ENCODE measurements at regions not wholly inside any gene's neighbourhood (a gene's known extent, or its start where the extent isn't known, plus 50 kb on each side); places are given as distances from the start of the nearest gene placed in this dataset.
"Not testable (repeated sequence)": the region's sequence is repeated elsewhere in the genome, so short reads cannot be mapped to it uniquely, and the experiment has no call there.

GRCh38 chr21:28193189-28193588 is 799.5 kb downstream of the LTN1 start:
- no peak for DNase-seq (ENCODE audit: low read depth in 2 of 2)

GRCh38 chr21:28186604-28187003 is 806.1 kb downstream of the LTN1 start:
- DNase-seq (ENCODE audit: low read depth in 2 of 2): no peak

- DNase-seq (ENCODE audit: low read depth in 2 of 2): no peak
Observed at GRCh38 chr21:28181730-28182129, 810.9 kb downstream of the LTN1 start.

DNA sequence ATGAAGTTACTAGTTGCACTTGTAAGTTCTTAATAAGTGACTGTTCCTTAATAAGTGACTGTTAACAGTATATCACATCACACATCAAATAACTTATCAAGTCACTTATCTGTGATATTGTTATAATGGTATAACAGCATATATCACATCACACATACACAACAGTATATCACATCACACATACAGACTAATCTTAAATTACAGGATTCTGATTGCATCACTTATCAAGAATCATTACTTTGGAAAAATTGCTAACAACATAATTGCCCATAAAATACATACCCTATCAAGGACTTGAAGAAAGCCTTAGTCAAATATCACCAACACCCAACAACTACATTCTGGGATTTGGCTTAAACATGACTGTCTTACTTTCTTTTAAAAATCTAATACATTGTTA is 813.5 kb downstream of the LTN1 start:
- no peak for DNase-seq (ENCODE audit: low read depth in 2 of 2)

- no peak for DNase-seq (ENCODE audit: low read depth in 2 of 2)
Observed at GRCh38 chr21:28177124-28177523, 815.6 kb downstream of the LTN1 start.

DNA sequence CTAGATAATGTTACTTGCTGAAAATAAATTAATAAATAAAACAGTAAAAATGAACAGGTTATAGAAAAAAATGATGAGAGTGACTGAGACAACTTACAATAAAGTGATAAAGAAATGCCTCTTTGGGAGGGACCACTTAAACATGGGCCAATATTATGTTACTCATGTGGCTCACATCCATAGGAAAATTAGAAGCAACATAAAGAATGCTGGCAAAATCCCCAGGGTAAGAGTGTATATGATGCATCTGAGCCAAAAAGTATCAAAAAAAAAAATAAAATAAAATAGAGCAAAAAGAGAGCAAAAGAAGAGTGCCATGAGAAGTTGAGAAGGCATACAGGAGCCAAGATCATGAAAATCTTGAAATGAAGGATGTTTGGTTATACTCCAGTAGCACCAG is 818.0 kb downstream of the LTN1 start:
- DNase-seq (ENCODE audit: low read depth in 2 of 2): no peak

DNA sequence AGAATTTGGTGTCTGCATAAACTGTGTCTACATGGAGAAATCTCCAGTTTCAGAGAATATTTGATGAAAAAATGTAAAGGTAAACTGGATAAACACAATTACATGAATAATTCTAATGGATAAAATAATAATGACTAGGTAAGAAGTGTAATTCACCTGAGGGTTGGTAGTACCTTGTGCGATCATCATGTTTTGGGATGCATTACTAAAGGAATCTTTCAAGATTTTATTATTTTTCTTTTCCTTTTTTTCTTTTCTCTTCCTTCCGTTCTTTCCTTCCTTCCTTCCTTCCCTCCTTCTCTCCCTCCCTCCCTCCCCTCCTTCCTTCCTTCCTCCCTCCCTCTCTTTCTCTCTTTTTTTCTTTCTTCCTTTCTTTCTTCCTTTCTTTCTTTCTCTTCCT is 818.7 kb downstream of the LTN1 start:
- no peak for DNase-seq (ENCODE audit: low read depth in 2 of 2)

DNA sequence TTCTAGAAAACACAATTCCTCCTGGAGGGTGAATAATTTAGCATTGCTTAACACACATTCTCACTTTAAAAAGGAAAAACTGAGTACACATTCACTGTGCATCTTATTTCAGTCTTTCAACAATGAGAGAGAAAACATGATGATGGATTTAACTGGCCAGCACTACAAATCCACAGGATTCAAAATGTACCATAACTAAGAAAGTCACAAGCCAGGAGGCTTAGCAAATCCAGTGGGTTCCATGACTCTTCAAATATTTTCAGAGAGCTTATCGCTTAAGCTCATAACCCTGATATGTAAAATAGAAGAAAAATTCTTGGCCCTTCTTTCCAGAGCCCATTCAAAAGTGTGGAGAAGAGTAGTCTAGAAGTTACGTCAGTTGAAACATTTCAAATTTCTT is 820.3 kb downstream of the LTN1 start:
- no peak for DNase-seq (ENCODE audit: low read depth in 2 of 2)

DNA sequence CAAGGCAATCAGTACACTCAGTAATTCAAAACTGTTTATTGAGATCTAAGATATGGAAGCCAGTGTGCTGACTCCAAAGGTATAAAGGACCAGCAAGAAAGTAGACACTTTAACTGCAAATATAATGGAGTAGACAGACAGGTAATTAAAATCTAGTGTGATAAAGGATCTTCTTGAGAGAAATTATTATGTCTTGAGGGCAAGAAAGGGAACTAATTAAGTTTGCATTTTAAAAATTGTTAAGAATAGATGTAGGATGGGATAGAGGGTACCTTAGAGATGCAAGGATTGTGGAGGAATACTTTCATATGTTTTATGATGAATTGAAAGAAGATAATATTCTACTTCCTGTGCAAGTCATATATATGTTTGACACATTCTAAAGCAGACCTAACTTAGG is 825.3 kb downstream of the LTN1 start:
- no peak for DNase-seq (ENCODE audit: low read depth in 2 of 2)

- DNase-seq (ENCODE audit: low read depth in 2 of 2): not testable (repeated sequence)
Observed at GRCh38 chr21:28164519-28164918, 828.2 kb downstream of the LTN1 start.

- not testable (repeated sequence) for DNase-seq (ENCODE audit: low read depth in 2 of 2)
Observed at GRCh38 chr21:28162052-28162451, 830.6 kb downstream of the LTN1 start.

DNA sequence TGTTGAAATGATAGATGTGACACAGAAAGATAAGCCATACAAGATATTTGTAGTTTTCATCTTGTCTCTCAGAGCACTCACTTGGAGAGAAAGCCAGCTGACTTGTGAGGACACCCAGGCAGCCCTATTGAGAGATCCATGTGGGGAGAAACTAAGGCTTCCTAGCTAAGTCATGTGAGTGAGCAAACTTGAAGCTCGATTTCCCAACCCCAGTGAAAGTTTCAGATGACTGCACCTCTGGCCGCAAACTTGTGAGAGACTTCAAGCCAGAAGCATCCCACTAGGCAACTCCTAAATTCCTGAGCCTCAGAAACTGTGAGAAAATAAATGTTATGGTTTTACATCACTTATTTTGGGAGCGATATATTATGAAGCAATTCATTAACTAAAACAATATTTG is 832.3 kb downstream of the LTN1 start:
- no peak for DNase-seq (ENCODE audit: low read depth in 2 of 2)

DNA sequence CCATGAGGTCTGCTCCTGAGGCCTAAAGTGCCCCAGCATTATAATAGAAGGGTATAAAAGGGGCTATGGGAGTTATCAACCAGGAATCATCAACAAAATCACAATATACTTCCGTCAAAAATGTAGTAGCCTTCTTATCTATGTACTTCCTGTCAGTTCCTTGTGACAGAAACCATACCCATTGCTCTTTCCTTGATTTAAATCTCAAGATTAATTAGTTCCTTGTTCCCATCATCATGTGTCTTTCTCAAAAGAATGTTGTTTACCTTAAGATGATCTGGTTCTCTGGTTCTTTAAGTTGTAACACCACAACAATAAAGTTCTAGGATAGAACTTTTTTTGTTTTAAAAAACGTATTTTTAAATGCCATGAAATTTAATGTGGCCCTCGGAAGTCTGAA is 833.3 kb downstream of the LTN1 start:
- DNase-seq (ENCODE audit: low read depth in 2 of 2): no peak

DNA sequence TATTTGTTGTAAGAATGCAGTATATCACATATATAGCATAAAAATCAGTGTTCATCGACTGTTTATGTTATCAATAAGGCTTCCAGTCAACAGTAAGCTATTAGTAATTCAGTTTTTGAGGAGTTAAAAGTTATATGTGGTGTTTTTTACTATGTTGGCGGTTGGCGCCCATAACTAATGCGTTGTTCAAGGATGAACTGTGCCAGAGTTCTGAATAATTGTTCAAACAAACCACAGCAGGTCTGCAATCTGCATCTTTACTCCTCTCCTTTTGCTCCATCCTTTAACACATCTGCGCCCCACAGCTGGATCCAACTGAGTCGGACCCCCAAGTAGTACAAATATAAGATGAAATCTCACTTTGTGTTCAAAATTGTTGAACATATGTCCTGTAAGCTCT is 836.1 kb downstream of the LTN1 start:
- no peak for DNase-seq (ENCODE audit: low read depth in 2 of 2)

DNA sequence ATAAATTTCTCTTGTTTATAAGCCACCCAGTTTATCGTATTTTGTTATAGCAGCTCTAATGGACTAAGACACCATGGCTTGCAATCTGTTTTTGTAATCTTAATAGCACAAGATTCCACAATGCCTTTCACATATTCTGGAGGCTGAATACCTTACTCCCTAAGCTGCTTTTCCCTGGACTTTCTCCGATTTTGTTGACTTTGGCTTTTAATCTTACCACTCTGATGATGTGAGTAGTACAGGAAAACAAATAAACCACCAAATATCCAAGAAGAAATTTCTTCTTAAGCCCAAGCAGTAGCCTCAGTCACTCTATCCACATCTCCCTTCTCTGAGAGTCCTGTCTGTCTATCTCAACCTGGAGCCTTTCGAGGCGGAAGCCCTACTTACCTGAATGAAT is 838.6 kb downstream of the LTN1 start:
- no peak for DNase-seq (ENCODE audit: low read depth in 2 of 2)

DNA sequence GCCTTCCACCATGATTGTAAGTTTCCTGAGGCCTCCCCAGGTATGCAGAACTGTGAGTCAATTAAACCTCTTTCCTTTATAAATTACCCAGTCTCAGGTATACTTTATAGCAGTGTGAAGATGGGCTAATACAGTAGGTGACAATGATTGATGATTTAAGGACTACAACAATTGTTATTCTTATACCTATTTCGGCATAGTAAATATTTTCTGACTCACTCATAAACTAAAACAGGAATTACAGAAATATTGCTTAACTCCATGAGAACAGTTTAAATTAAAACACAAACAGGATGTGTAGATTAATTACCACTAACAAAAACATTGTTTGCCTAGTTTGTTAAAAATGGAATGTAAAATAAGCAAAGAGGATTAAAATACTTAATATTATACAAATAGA is 839.9 kb downstream of the LTN1 start:
- no peak for DNase-seq (ENCODE audit: low read depth in 2 of 2)

DNA sequence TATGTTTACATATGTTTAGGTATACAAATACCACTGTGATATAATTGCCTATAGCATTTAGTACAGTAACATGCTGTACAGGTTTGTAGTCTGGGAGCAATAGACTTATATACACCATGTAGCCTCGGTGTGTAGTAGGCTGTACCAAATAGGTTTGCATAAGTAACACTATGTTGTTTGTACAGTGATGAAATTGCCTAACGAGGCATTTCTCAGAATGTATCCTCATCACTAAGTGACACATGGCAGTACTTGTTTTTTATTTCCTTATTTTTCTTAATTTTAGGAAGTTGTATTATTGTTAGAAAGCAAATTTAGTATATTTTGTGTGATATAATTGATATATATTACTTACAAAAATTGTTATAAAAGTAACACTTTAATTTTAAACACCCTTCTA is 840.9 kb downstream of the LTN1 start:
- DNase-seq (ENCODE audit: low read depth in 2 of 2): no peak

DNA sequence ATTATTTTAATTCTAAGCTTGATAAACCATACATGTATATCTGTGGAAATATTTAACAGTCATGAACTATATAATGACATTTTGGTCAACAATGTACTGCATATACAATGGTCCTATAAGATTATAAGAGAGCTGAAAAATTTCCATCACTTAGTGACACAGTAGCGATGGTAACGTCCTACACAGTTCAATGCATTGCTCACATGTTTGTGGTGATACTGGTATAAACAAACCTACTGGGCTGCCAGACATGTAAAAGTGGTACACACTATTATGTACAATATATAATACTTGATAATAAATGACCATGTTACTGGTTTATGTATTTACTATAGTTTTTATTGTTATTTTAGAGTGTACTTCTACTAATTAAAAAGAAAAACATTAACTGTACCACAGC is 841.9 kb downstream of the LTN1 start:
- DNase-seq (ENCODE audit: low read depth in 2 of 2): no peak

DNA sequence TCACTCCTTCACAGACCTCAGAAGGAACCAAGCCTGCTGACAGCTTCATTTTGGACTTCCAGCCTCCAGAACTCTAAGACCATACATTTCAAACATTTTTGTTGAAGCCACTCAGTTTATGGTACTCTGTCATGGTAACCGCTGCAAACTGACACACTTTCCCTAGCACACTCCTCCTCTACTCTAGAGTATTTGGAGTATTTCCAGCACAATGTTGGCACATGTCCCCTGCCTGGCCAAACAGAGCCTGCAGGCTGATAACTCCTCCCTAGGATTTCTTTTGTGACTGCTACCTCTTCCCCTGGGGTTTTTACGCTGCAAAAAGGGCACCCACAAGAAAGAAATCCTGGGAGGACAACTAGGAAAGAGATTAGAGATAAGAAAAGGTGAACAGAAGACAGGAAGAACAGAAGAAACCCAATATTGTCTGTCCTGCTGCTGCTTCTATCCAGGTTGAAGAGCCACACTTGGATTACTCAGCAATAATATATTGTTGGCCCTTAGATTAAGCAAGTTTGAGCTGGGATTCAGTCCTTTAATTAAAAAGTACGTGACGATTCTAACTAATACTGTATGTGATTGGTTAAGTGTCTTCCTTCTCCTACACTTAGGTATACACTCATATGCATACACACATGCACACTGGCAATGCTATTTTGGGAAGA is 844.1 kb downstream of the LTN1 start:
- DNase-seq (ENCODE audit: low read depth in 2 of 2): no peak

- no peak for DNase-seq (ENCODE audit: low read depth in 2 of 2)
Observed at GRCh38 chr21:28144653-28145052, 848.0 kb downstream of the LTN1 start.

DNA sequence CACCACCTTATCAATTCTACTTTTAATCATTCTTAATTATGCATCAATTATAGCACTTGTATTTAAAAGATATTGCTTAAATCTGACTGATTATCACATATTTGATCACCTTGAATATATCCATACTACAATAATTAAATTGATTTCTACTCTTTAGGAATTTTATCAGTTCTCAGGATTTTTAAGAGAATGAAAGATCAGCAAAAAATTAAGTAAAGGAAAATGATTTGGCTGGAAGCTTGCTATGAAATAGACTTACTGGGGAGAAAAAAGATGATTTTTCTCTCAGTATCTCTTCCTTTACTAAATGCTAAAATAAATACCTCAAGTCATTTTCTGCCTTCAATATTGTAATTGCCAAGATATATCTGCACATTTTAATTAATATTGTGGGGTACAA is 848.6 kb downstream of the LTN1 start:
- no peak for DNase-seq (ENCODE audit: low read depth in 2 of 2)

DNA sequence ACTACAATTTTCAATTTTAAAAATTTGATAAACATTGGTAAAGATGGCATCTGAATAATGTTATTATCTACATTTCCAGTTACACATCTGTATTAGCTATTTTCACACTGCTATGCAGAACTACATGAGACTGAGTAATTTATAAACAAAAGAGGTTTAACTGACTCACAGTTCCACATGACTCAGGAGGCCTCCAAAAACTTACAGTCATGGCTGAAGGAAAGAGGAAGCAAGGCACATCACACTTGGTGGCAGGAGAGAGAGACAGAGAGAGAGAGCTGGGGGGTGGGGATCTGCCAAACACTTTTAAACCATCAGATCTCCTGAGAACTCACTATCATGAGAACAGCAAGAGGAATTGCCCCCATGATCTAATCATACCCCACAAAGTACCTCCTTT is 850.0 kb downstream of the LTN1 start:
- DNase-seq (ENCODE audit: low read depth in 2 of 2): peak in 1 of 2 donors; percentile 1

GRCh38 chr21:28138272-28138671 is 854.4 kb downstream of the LTN1 start:
- DNase-seq (ENCODE audit: low read depth in 2 of 2): no peak

- DNase-seq (ENCODE audit: low read depth in 2 of 2): no peak
Observed at GRCh38 chr21:28136656-28137255, 855.9 kb downstream of the LTN1 start.

Data from dermis microvascular lymphatic vessel endothelial cell (primary cell).